Endodermal cell (in vitro differentiated cells): ENCODE measurements at regions not wholly inside any gene's neighbourhood (a gene's known extent, or its start where the extent isn't known, plus 50 kb on each side); places are given as distances from the start of the nearest gene placed in this dataset.

Experiments used
- DNase-seq: peaks from one replicate; pipeline ENCODE4 v3.0.0-alpha.2; 2017
- H3K27ac ChIP-seq: 2 replicates; pipeline ENCODE4 v1.5.1; 2013; ENCODE audit warnings: mild to moderate bottlenecking, low read depth, low read length, moderate library complexity
- H3K27me3 ChIP-seq: 2 replicates; pipeline ENCODE4 v1.6.1; 2013; ENCODE audit warnings: mild to moderate bottlenecking, low read length, moderate library complexity; ENCODE audit not compliant: insufficient read depth, control insufficient read depth, poor library complexity, severe bottlenecking
- H3K36me3 ChIP-seq: 2 replicates; pipeline ENCODE4 v1.7.0; 2013; ENCODE audit warnings: mild to moderate bottlenecking, low read length, moderate library complexity; ENCODE audit not compliant: control insufficient read depth, insufficient read depth
- H3K4me1 ChIP-seq: one replicate; pipeline ENCODE4 v1.7.0; 2013; ENCODE audit warnings: low read length; ENCODE audit not compliant: control insufficient read depth, insufficient read depth
- H3K4me3 ChIP-seq: 2 replicates; pipeline ENCODE4 v1.5.1; 2013; ENCODE audit warnings: mild to moderate bottlenecking, low read length, moderate library complexity
- H3K9ac ChIP-seq: 2 replicates; pipeline ENCODE4 v1.6.1; 2013; ENCODE audit warnings: mild to moderate bottlenecking, low read length, moderate library complexity; ENCODE audit not compliant: poor library complexity, severe bottlenecking; ENCODE audit errors: extremely low read depth
- H3K9me3 ChIP-seq: 2 replicates; pipeline ENCODE4 v1.6.1; 2013; ENCODE audit warnings: mild to moderate bottlenecking, low read length, moderate library complexity; ENCODE audit not compliant: control insufficient read depth
- H3K27ac Mint-ChIP-seq: 2 replicates; pipeline ENCODE4 v1.8.0; 2020; ENCODE audit warnings: mixed read lengths
- H3K27me3 Mint-ChIP-seq: 2 replicates; pipeline ENCODE4 v1.8.0; 2021; ENCODE audit warnings: mild to moderate bottlenecking, mixed read lengths; ENCODE audit not compliant: insufficient read depth
- H3K36me3 Mint-ChIP-seq: 2 replicates; pipeline ENCODE4 v1.8.0; 2020; ENCODE audit warnings: low read depth, mixed read lengths
- H3K4me1 Mint-ChIP-seq: 2 replicates; pipeline ENCODE4 v1.8.0; 2020; ENCODE audit warnings: mixed read lengths
- H3K4me3 Mint-ChIP-seq: 2 replicates; pipeline ENCODE4 v1.8.0; 2020; ENCODE audit warnings: mild to moderate bottlenecking, moderate library complexity, mixed read lengths
- H3K9me3 Mint-ChIP-seq: 2 replicates; pipeline ENCODE4 v1.8.0; 2020; ENCODE audit warnings: mild to moderate bottlenecking, mixed read lengths
- WGBS, 2 experiments: methylation state at CpG; one replicate each; pipeline versions ENCODE4 v1.1.5 to v1.1.7; 2013; ENCODE audit warnings: missing lambda C conversion rate in 2 of 2, mixed read lengths in 1 of 2; ENCODE audit not compliant: insufficient coverage in 1 of 2, insufficient read length in 1 of 2; 5-methylcytosine and 5-hydroxymethylcytosine counted together
- TF ChIP-seq, protein P1 (sequence below): fragments of 200-600 bp; sonication (generic); conservative IDR thresholded peaks from 2 replicates; pipeline ENCODE4 v1.5.0; 2021; ENCODE audit warnings: antibody characterized with exemption, mild to moderate bottlenecking

DNA sequence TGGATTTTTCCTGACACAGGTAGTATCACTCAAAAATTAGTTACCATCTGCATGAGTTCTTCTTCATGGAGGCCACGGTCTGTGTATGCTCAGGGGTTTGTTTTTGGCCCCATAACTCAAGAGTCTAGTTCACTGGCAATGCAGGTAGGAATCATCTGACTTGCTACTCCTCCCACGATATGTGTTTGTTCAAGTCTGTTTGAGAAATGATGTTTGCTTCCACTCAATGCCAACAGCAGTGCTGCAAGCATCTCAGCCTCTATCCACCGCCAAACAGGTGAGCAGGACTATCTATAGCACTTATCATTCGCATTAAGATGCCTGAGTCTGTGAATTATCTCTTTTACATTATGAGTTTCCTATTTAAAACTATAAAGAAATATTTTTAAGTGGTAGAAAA lies 264.8 kb upstream of the PTGER4 start:
- Histone ChIP-seq H3K4me3 (no peak overlapping the region), H3K27ac (no peak overlapping the region), H3K36me3 (no peaks in the 10 kb centered on the region), H3K4me1 (no peaks in the 10 kb centered on the region), H3K9ac (no peak overlapping the region), H3K27me3 (no peaks in the 10 kb centered on the region), H3K9me3 (no peaks in the 10 kb centered on the region)
- no peak for DNase-seq
- Mint-ChIP-seq H3K27ac (no peak overlapping the region), H3K4me3 (no peak overlapping the region), H3K4me1 (no peaks in the 10 kb centered on the region), H3K36me3 (no peaks in the 10 kb centered on the region), H3K27me3 (no peaks in the 10 kb centered on the region), H3K9me3 (peaks cover 13% of the 10 kb centered on the region)
- TF ChIP-seq, protein P1, sequence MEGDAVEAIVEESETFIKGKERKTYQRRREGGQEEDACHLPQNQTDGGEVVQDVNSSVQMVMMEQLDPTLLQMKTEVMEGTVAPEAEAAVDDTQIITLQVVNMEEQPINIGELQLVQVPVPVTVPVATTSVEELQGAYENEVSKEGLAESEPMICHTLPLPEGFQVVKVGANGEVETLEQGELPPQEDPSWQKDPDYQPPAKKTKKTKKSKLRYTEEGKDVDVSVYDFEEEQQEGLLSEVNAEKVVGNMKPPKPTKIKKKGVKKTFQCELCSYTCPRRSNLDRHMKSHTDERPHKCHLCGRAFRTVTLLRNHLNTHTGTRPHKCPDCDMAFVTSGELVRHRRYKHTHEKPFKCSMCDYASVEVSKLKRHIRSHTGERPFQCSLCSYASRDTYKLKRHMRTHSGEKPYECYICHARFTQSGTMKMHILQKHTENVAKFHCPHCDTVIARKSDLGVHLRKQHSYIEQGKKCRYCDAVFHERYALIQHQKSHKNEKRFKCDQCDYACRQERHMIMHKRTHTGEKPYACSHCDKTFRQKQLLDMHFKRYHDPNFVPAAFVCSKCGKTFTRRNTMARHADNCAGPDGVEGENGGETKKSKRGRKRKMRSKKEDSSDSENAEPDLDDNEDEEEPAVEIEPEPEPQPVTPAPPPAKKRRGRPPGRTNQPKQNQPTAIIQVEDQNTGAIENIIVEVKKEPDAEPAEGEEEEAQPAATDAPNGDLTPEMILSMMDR = no peak
- 94 to 100% methylated on average over 2 to 4 of the region's 4 CpGs for WGBS, 2 experiments

DNA sequence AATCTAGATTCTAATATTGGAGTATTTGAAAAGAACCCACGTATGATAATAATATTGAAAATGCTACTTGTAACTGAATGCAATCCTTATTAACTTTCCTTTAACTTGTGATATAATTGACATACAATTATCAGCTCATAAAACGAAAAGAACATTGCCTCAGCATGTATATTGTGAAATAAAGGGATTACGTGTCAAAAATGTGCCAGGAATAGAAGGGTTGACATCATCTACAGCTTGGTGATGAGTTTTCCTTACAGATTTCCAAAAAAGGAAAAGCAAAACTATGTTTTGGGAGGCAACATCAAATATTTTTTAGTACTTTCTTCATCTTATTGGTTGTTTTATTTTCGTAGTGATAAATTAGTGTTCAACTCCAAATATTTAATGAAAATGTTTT lies 266.0 kb upstream of the PTGER4 start:
- H3K4me3 Mint-ChIP-seq = no peak overlapping the region
- H3K4me1 Mint-ChIP-seq = no peaks in the 10 kb centered on the region
- TF ChIP-seq, protein P1 = no peak
- no peaks in the 10 kb centered on the region for H3K27me3 ChIP-seq
- peaks cover 7% of the 10 kb centered on the region for H3K9me3 Mint-ChIP-seq
- 94 to 100% methylated on average over 1 to 3 of the region's 4 CpGs for WGBS, 2 experiments
- no peaks in the 10 kb centered on the region for H3K27me3 Mint-ChIP-seq
- no peak for DNase-seq
- H3K27ac Mint-ChIP-seq = no peak overlapping the region
- no peak overlapping the region for H3K9ac ChIP-seq
- no peaks in the 10 kb centered on the region for H3K4me1 ChIP-seq
- no peak overlapping the region for H3K27ac ChIP-seq
- H3K9me3 ChIP-seq = no peaks in the 10 kb centered on the region
- no peaks in the 10 kb centered on the region for H3K36me3 ChIP-seq
- no peaks in the 10 kb centered on the region for H3K36me3 Mint-ChIP-seq
- H3K4me3 ChIP-seq = no peak overlapping the region

DNA sequence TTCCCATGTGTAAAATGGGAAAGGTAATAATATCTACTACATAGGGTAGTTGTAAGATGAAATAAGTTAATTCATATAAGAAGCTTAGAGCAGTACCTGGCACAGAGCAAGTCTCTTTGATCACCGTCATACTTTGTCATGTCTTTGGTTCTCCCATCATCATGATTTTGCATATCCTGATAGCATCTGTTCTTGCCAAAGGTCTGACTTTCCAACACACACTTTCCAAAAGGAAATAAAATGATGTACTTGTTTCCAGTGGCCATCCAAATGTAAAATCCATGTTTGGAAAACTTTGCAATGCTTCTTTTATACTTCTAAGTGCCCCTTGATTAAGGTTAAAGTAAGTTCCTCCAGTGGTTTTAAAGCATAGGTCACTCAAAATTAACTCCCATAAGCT lies 266.9 kb upstream of the PTGER4 start:
- DNase-seq = no peak
- no peaks in the 10 kb centered on the region for H3K36me3 Mint-ChIP-seq

More for the DNA sequence above, 266.9 kb upstream of the PTGER4 start:
- H3K36me3 ChIP-seq = no peaks in the 10 kb centered on the region
- no peaks in the 10 kb centered on the region for H3K4me1 ChIP-seq
- H3K27me3 Mint-ChIP-seq = no peaks in the 10 kb centered on the region
- no peak overlapping the region for H3K4me3 Mint-ChIP-seq
- H3K9me3 Mint-ChIP-seq = peaks cover 3% of the 10 kb centered on the region
- H3K4me1 Mint-ChIP-seq = no peaks in the 10 kb centered on the region
- H3K27ac ChIP-seq = no peak overlapping the region
- no peaks in the 10 kb centered on the region for H3K9me3 ChIP-seq
- H3K9ac ChIP-seq = no peak overlapping the region
- H3K27me3 ChIP-seq = no peaks in the 10 kb centered on the region
- 97 to 100% methylated on average over 1 of the region's 1 CpG for WGBS, 2 experiments
- H3K4me3 ChIP-seq = no peak overlapping the region
- TF ChIP-seq, protein P1 = no peak
- H3K27ac Mint-ChIP-seq = no peak overlapping the region
